NCI-H1417 (cell line): ENCODE measurements at regions not wholly inside any gene's neighbourhood (a gene's known extent, or its start where the extent isn't known, plus 50 kb on each side); places are given as distances from the start of the nearest gene placed in this dataset.

Experiments
- DNase-seq, 3 experiments: peaks; one replicate each; lab custom pipeline; 2025; lab: John Stamatoyannopoulos, UW

DNA sequence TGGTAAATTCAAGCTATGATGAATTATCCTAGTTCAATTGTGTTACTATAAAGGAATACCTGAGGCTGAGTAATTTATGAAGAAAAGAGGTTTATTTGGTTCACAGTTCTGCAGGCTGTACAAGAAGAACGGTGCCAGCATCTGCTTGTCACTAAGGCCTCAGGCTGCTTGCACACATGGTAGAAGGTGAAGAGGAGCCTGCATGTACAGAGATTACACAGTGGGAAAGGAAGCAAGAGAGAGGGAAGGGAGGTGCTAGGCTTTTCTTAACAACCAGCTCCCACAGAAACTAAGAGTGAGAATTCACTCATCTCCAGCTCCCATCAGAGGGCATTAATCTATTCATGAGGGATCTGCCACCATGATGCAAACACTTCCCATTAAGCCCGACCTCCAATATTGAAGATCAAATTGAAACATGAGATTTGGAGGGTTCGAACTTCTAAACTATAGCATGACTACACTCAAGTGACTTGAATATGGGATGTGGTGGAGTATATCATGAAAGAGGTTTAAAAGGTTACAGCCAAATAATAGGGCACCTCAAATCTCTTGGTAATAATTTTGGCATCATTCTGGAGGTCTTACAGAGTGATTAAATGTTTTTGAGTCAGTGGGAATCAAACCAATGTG lies 58.4 kb upstream of the ETAA1 start:
- DNase-seq: no peak

- DNase-seq: no peak
These were observed 57.8 kb upstream of the ETAA1 start for GRCh38 chr2:67339234-67339885.

- no peak for DNase-seq
These were observed 56.8 kb upstream of the ETAA1 start for GRCh38 chr2:67340133-67341011.

DNA sequence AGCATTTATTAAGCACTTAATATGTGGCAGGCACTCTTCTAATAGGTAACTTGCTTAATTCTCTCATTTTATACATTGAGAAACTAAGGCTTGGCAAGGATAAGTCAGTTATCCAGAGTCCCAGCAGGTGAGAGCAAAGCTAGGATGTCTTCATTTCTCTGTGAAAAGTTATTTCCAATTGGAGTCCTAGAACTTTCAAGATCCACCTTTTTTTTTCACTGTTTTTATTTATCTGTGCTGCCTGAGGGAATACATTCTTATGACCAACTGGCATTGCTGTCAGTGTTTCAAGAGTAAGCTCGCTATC lies 56.2 kb upstream of the ETAA1 start:
- no peak for DNase-seq

GRCh38 chr2:67341336-67341735 lies 55.8 kb upstream of the ETAA1 start:
- DNase-seq: no peak

DNA sequence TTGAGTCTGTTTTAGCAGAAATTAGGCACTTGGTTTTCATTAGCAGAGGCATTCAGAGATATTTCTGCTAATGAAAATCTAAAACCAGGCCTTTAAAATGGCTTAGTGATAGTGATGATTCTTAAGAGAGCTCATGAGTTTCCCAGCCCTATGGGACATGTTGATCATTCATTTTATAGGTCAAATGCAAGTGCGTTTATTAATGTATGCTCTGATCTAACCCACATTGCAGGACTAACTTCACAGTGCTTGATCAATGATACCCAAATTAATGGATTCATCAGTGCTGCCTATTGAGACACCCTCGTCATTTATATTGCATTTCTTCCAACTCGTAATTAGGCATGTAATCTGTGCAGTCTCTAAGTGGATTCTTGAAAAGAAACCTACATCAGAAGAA lies 54.7 kb upstream of the ETAA1 start:
- no peak for DNase-seq

DNA sequence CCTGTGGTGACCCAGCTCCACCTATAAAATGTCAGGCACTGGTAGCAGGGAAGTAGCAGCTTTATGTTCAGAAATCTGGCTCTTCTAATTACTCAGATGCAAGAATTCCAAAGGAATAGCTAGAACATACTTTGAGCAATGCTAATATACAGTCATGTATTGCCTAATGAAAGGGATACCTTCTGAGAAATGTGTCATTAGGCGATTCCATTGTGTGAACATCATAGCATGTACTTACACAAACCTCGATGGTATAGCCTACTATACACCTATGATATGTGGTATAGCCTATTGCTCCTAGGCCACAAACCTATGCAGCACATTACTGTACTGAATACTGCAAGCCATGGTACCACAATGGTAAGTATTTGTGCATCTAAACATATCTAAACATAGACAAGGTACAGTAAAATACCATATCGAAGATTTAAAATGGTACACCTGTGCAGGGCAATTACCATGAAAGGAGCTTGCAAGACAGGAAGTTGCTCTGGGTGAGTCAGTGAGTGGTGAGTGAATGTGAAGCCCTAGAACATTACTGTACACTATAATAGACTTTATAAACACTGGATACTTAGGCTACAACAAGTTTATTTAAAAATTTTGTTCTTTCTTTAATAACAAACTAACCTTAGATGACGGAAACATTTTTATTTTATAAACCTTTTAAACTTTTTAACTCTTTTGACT lies 50.3 kb upstream of the ETAA1 start:
- no peak for DNase-seq
